BLaER1 treated with 17β-estradiol and CSF1 and Interleukin-3, amounts not matched to agents 10 nM and 100 nM (cell line): ENCODE measurements at regions not wholly inside any gene's neighbourhood (a gene's known extent, or its start where the extent isn't known, plus 50 kb on each side); places are given as distances from the start of the nearest gene placed in this dataset.
"Not testable (repeated sequence)": the region's sequence is repeated elsewhere in the genome, so short reads cannot be mapped to it uniquely, and the experiment has no call there.

Experiments used
- H3K27ac ChIP-seq, 11 experiments: shearing (Covaris generic); formaldehyde crosslinking; 2 replicates each; pipeline ENCODE4 v1.8.1; 2022
- H3K27me3 ChIP-seq, 11 experiments: shearing (Covaris generic); formaldehyde crosslinking; 2 replicates each; pipeline ENCODE4 v1.8.1; 2022
- H3K36me3 ChIP-seq, 11 experiments: shearing (Covaris generic); formaldehyde crosslinking; 2 replicates each; pipeline ENCODE4 v1.8.1; 2022
- H3K4me1 ChIP-seq, 10 experiments: shearing (Covaris generic); formaldehyde crosslinking; 2 replicates each; pipeline ENCODE4 v1.8.1; 2022
- H3K4me2 ChIP-seq, 11 experiments: shearing (Covaris generic); formaldehyde crosslinking; 2 replicates each; pipeline ENCODE4 v1.8.1; 2022
- H3K4me3 ChIP-seq, 10 experiments: shearing (Covaris generic); formaldehyde crosslinking; 2 replicates each; pipeline ENCODE4 v1.8.1; 2022
- H3K9ac ChIP-seq, 11 experiments: shearing (Covaris generic); formaldehyde crosslinking; 2 replicates each; pipeline ENCODE4 v1.8.1; 2022
- H3K9me3 ChIP-seq, 11 experiments: shearing (Covaris generic); formaldehyde crosslinking; replicated peaks in 1 of 11; 2 replicates each; pipeline ENCODE4 v1.8.1; 2022
- H4K20me1 ChIP-seq, 11 experiments: shearing (Covaris generic); formaldehyde crosslinking; 2 replicates each; pipeline ENCODE4 v1.8.1; 2022
- Cebpa-rat ChIP-seq, 11 experiments: shearing (Covaris generic); IDR thresholded peaks; 2 replicates each; pipeline ENCODE4 v1.8.1; 2022

- not testable (repeated sequence) for H3K27ac ChIP-seq
Measured at GRCh38 chrX:141520750-141521149, 63.8 kb downstream of the SPANXA1 start.

GRCh38 chrX:141475788-141476187 is 108.8 kb downstream of the SPANXA1 start:
- not testable (repeated sequence) for H3K36me3 ChIP-seq, H3K9me3 ChIP-seq, H4K20me1 ChIP-seq, H3K4me1 ChIP-seq, H3K4me2 ChIP-seq, H3K4me3 ChIP-seq, H3K27ac ChIP-seq, H3K9ac ChIP-seq
- H3K27me3 ChIP-seq = peaks cover 1 to 20% (median 18%) of the 10 kb centered on the region in 11 experiments; a peak in 20 of 22 replicates

More at GRCh38 chrX:141520750-141521149, 63.8 kb downstream of the SPANXA1 start:
- H3K36me3 ChIP-seq, H3K4me2 ChIP-seq, H3K4me1 ChIP-seq, H3K4me3 ChIP-seq, H3K27me3 ChIP-seq, H3K9me3 ChIP-seq, H4K20me1 ChIP-seq, H3K9ac ChIP-seq: not testable (repeated sequence)

GRCh38 chrX:141469469-141469868 is 115.1 kb downstream of the SPANXA1 start:
- H3K4me3 ChIP-seq = no peak overlapping the region
- H3K9me3 ChIP-seq = no peaks in the 10 kb centered on the region
- no peaks in the 10 kb centered on the region for H3K4me1 ChIP-seq
- TF ChIP-seq Cebpa-rat (IDR thresholded peaks at IDR 0.05) = no peak
- no peaks in the 10 kb centered on the region for H3K36me3 ChIP-seq
- H3K27ac ChIP-seq = no peak overlapping the region
- no peaks in the 10 kb centered on the region; a peak in 1 of 22 replicates for H4K20me1 ChIP-seq
- H3K4me2 ChIP-seq = no peak overlapping the region
- peaks cover 40 to 81% (median 72%) of the 10 kb centered on the region in 11 experiments for H3K27me3 ChIP-seq
- H3K9ac ChIP-seq = no peak overlapping the region

GRCh38 chrX:141468940-141469339 is 115.6 kb downstream of the SPANXA1 start:
- Histone ChIP-seq H3K4me1 (no peaks in the 10 kb centered on the region), H3K27ac (no peak overlapping the region), H3K9me3 (no peaks in the 10 kb centered on the region), H3K4me2 (no peak overlapping the region), H4K20me1 (no peaks in the 10 kb centered on the region; a peak in 1 of 22 replicates), H3K9ac (no peak overlapping the region), H3K27me3 (peaks cover 40 to 81% (median 75%) of the 10 kb centered on the region in 11 experiments), H3K4me3 (no peak overlapping the region), H3K36me3 (no peaks in the 10 kb centered on the region)
- TF ChIP-seq Cebpa-rat (IDR thresholded peaks at IDR 0.05) = no peak

GRCh38 chrX:141467442-141467841 is 117.1 kb downstream of the SPANXA1 start:
- Histone ChIP-seq H3K9ac (no peak overlapping the region), H3K9me3 (no peaks in the 10 kb centered on the region), H4K20me1 (no peaks in the 10 kb centered on the region; a peak in 1 of 22 replicates), H3K4me2 (no peak overlapping the region), H3K4me1 (no peaks in the 10 kb centered on the region), H3K27ac (no peak overlapping the region), H3K27me3 (peaks cover 44 to 86% (median 78%) of the 10 kb centered on the region in 11 experiments), H3K36me3 (no peaks in the 10 kb centered on the region), H3K4me3 (no peak overlapping the region)
- no peak for TF ChIP-seq Cebpa-rat (IDR thresholded peaks at IDR 0.05)

- H3K27ac ChIP-seq = no peak overlapping the region
- no peak overlapping the region for H3K4me2 ChIP-seq
- TF ChIP-seq Cebpa-rat (IDR thresholded peaks at IDR 0.05) = peak in 5 of 11 experiments; percentile 33 to 87 (median 34); a peak in 8 of 22 replicates
- no peak overlapping the region for H3K4me3 ChIP-seq
- H3K4me1 ChIP-seq = no peaks in the 10 kb centered on the region
- H3K27me3 ChIP-seq = peaks cover 37 to 70% (median 57%) of the 10 kb centered on the region in 11 experiments
- H3K9me3 ChIP-seq = peaks cover 0 to 4% (median 0%) of the 10 kb centered on the region in 11 experiments; a peak in 2 of 22 replicates
- H4K20me1 ChIP-seq = no peaks in the 10 kb centered on the region
- no peaks in the 10 kb centered on the region for H3K36me3 ChIP-seq
- H3K9ac ChIP-seq = no peak overlapping the region
Measured at GRCh38 chrX:141455103-141455502, 129.4 kb downstream of the SPANXA1 start.

GRCh38 chrX:141443922-141444321 is 140.6 kb downstream of the SPANXA1 start:
- H3K36me3 ChIP-seq = no peaks in the 10 kb centered on the region
- peaks cover 9 to 17% (median 13%) of the 10 kb centered on the region in 11 experiments; a peak in 18 of 22 replicates for H3K9me3 ChIP-seq
- H3K27ac ChIP-seq = no peak overlapping the region
- H3K4me1 ChIP-seq = no peaks in the 10 kb centered on the region
- H4K20me1 ChIP-seq = no peaks in the 10 kb centered on the region
- no peak for TF ChIP-seq Cebpa-rat (IDR thresholded peaks at IDR 0.05)
- no peak overlapping the region for H3K9ac ChIP-seq
- no peak overlapping the region for H3K4me2 ChIP-seq
- H3K4me3 ChIP-seq = no peak overlapping the region
- H3K27me3 ChIP-seq = peaks cover 0 to 92% (median 73%) of the 10 kb centered on the region in 11 experiments; a peak in 21 of 22 replicates

- Histone ChIP-seq H3K9ac (no peak overlapping the region), H3K9me3 (no peaks in the 10 kb centered on the region), H4K20me1 (no peaks in the 10 kb centered on the region; a peak in 1 of 22 replicates), H3K27me3 (peaks cover 29 to 94% (median 82%) of the 10 kb centered on the region in 11 experiments), H3K4me2 (no peak overlapping the region), H3K27ac (no peak overlapping the region), H3K4me1 (no peaks in the 10 kb centered on the region), H3K4me3 (no peak overlapping the region), H3K36me3 (no peaks in the 10 kb centered on the region)
- TF ChIP-seq Cebpa-rat (IDR thresholded peaks at IDR 0.05) = no peak
Measured at GRCh38 chrX:141439651-141440050, 144.9 kb downstream of the SPANXA1 start.

- Histone ChIP-seq H4K20me1 (no peaks in the 10 kb centered on the region; a peak in 1 of 22 replicates), H3K27ac (no peak overlapping the region), H3K27me3 (peaks cover 72 to 100% (median 93%) of the 10 kb centered on the region in 11 experiments), H3K4me1 (no peaks in the 10 kb centered on the region), H3K4me2 (no peak overlapping the region), H3K36me3 (no peaks in the 10 kb centered on the region), H3K4me3 (no peak overlapping the region), H3K9ac (no peak overlapping the region), H3K9me3 (no peaks in the 10 kb centered on the region; a peak in 1 of 22 replicates)
- TF ChIP-seq Cebpa-rat (IDR thresholded peaks at IDR 0.05) = no peak
Measured at GRCh38 chrX:141415889-141416288, 168.6 kb downstream of the SPANXA1 start.

GRCh38 chrX:141405853-141406492 is 163.7 kb upstream of the SPANXC start:
- Histone ChIP-seq H3K4me3 (no peak overlapping the region), H4K20me1 (peaks cover 0 to 13% (median 0%) of the 10 kb centered on the region in 11 experiments; a peak in 3 of 22 replicates), H3K36me3 (no peaks in the 10 kb centered on the region), H3K4me1 (no peaks in the 10 kb centered on the region), H3K9ac (no peak overlapping the region), H3K27me3 (peaks cover 77 to 96% (median 94%) of the 10 kb centered on the region in 11 experiments), H3K9me3 (no peaks in the 10 kb centered on the region), H3K4me2 (no peak overlapping the region), H3K27ac (no peak overlapping the region)
- no peak for TF ChIP-seq Cebpa-rat (IDR thresholded peaks at IDR 0.05)
